SH-SY5Y (cell line): ENCODE measurements at regions not wholly inside any gene's neighbourhood (a gene's known extent, or its start where the extent isn't known, plus 50 kb on each side); places are given as distances from the start of the nearest gene placed in this dataset.

Source experiments
- GATA2 ChIP-seq: IDR thresholded peaks from 2 replicates; pipeline ENCODE4 v1.6.1; 2011; ENCODE audit warnings: mild to moderate bottlenecking, low read depth, low read length
- GATA3 ChIP-seq: IDR thresholded peaks from 2 replicates; pipeline ENCODE4 v1.6.1; 2011; ENCODE audit warnings: low read depth, mild to moderate bottlenecking, low read length, moderate library complexity

DNA sequence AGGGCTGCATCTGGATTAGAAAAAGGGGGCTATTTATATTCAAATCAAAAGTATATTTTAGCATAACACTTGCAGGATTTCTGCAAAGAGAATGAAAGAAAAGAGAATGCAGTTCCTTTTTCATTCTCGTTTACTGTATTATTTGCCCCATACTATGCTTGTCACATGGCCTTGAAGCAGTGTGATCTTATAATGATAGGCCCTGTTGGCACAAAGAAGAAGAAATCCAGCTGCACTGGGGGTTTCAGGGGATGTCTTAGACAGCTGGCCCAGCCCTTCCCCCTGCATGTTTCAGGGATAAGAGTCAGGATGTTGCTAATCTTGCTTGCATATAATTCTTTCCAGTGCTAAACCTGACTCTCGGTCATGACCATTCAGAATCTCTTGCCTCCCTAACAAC, 369.5 kb downstream of the SEC16B start:
- TF ChIP-seq GATA2, result no peak
- TF ChIP-seq GATA3, result 0 out of 2 replicates have a peak, but pooled peaks have one; percentile 24
